Lower leg skin (tissue), 4 donors: ENCODE measurements at regions not wholly inside any gene's neighbourhood (a gene's known extent, or its start where the extent isn't known, plus 50 kb on each side); places are given as distances from the start of the nearest gene placed in this dataset.

Experiments used
- DNase-seq, 2 donors: peaks; one replicate each; pipeline ENCODE4 v3.0.0-alpha.2; 2019; ENCODE audit warnings: low spot score in 2 of 2
- H3K4me3 ChIP-seq: fragments of 200-600 bp; sonication (generic); 2 replicates; pipeline ENCODE4 v1.5.1; 2017; ENCODE audit warnings: mild to moderate bottlenecking, low read depth; ENCODE audit not compliant: poor library complexity, severe bottlenecking
- CTCF ChIP-seq, 3 donors: fragments of 450-650 bp; IDR thresholded peaks; one replicate each; pipeline ENCODE4 v1.5.1; 2016; ENCODE audit warnings: antibody characterized with exemption in 3 of 3, mild to moderate bottlenecking in 3 of 3, moderate library complexity in 2 of 3
- POLR2A ChIP-seq, 2 donors: fragments of 450-650 bp; IDR thresholded peaks; one replicate each; pipeline ENCODE4 v1.6.1; 2016 to 2017; ENCODE audit warnings: antibody characterized with exemption in 2 of 2, mild to moderate bottlenecking in 1 of 2, moderate library complexity in 1 of 2
- WGBS, 2 donors: methylation state at CpG; one replicate each; pipeline ENCODE4 v1.1.5; 2018; 5-methylcytosine and 5-hydroxymethylcytosine counted together
- intact Hi-C: fragments of 100-400 bp; cut with DNase I; formaldehyde crosslinking; loops from one replicate; pipeline ENCODE4 v1.15.0; 2023; ENCODE audit warnings: low total_unique reads

- intact Hi-C loops, result no loop called here
- 60 to 82% methylated on average over 2 of the region's 2 CpGs for WGBS, 2 donors
- no peak overlapping the region for H3K4me3 ChIP-seq
- TF ChIP-seq CTCF (IDR thresholded peaks at IDR 0.05), result no peak
- no peak for TF ChIP-seq POLR2A (IDR thresholded peaks at IDR 0.05)
- DNase-seq, result no peak
Observed at GRCh38 chr5:9924614-9925013, 294.5 kb upstream of the TAS2R1 start.

- no peak for TF ChIP-seq CTCF (IDR thresholded peaks at IDR 0.05)
- H3K4me3 ChIP-seq, result no peak overlapping the region
Observed at GRCh38 chr5:9922719-9923118, 292.6 kb upstream of the TAS2R1 start.

GRCh38 chr5:9920697-9921096 is 290.5 kb upstream of the TAS2R1 start:
- 86 to 94% methylated on average over 8 of the region's 8 CpGs for WGBS, 2 donors
- DNase-seq, result no peak
- no peak for TF ChIP-seq POLR2A (IDR thresholded peaks at IDR 0.05)
- intact Hi-C loops, result no loop called here
- no peak overlapping the region for H3K4me3 ChIP-seq

More at GRCh38 chr5:9922719-9923118, 292.6 kb upstream of the TAS2R1 start:
- intact Hi-C loops, result no loop called here
- no peak for DNase-seq

- TF ChIP-seq CTCF (IDR thresholded peaks at IDR 0.05) (no peak), POLR2A (IDR thresholded peaks at IDR 0.05) (no peak)
- no peak overlapping the region for H3K4me3 ChIP-seq
- no peak for DNase-seq
- 64 to 71% methylated on average over 11 of the region's 11 CpGs for WGBS, 2 donors
- intact Hi-C loops, result no loop called here
Observed at GRCh38 chr5:9919306-9920030, 289.3 kb upstream of the TAS2R1 start.

GRCh38 chr5:9905661-9906060 is 275.5 kb upstream of the TAS2R1 start:
- 20 to 42% methylated on average over 1 of the region's 1 CpG for WGBS, 2 donors
- DNase-seq, result no peak
- intact Hi-C loops, result no loop called here
- no peak for TF ChIP-seq POLR2A (IDR thresholded peaks at IDR 0.05)
- no peak for TF ChIP-seq CTCF (IDR thresholded peaks at IDR 0.05)
- no peak overlapping the region for H3K4me3 ChIP-seq

GRCh38 chr5:9903801-9904200 is 273.6 kb upstream of the TAS2R1 start:
- H3K4me3 ChIP-seq, result no peak overlapping the region
- DNase-seq, result no peak
- intact Hi-C loops, result no loop called here
- TF ChIP-seq POLR2A (IDR thresholded peaks at IDR 0.05) (no peak), CTCF (IDR thresholded peaks at IDR 0.05) (no peak)
